ENCODE measurements at regions not wholly inside any gene's neighbourhood (a gene's known extent, or its start where the extent isn't known, plus 50 kb on each side); places are given as distances from the start of the nearest gene placed in this dataset.

DNA sequence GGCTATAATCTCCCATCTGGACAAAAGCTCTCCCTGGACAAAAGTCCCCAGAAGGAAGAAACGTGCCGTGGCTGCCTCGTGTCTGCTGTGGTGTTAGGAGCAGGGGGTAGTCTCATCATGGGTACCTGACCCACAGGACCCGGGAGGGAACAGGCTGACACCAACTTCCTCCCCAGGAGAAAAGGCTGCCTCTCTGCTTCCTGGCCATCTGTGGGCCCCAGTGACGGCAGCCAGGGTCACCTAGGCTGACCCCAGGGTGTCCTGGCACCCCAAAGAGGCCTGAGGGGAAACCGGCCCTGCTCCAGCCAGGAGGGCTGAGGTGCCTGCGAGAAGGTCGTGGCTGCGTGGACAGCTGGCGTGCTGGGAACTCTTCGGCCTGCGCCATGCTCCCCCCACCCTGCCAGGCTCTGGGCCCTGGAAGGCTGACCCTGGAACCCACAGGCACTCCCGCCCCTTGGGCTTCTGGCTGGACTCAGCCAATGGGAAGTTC, 133.9 kb downstream of the RFLNA start:
- no peak for DNase-seq (ENCODE audit: low spot score)

DNA sequence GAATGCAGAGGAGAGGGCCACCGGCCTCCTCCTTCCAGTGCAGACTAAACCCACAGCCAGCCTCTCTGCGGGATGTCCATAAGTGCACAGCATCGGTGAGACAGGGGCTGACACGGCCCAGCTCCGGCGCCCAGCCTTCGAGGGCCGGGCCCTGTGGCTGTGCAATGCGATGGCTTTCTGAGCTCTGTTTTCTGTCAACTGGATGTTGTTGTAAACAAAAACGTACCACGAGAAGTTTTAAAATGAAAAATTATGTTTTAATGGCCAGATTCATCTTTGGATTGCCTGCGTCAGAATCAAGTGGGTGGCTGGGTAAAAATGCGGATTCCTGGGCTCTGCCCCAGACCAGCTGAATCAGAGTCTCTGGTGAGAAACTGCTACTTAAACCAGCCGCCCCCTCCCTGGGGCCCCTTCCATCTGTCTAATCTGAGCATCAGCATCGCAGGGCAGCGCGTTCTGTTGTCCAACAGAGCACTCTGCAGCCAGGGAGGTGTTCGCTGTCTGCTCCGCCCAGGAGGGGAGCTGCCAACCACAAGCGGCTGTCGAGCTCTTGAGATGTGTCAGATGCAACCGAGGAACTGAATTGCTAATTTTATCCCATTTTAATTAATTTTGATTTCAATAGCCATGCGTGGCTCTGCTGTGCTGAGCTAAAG, 133.4 kb downstream of the RFLNA start:
- no peak for DNase-seq (ENCODE audit: low spot score)

GRCh38 chr12:124426594-124427555, 132.0 kb downstream of the RFLNA start:
- no peak for DNase-seq (ENCODE audit: low spot score)

DNA sequence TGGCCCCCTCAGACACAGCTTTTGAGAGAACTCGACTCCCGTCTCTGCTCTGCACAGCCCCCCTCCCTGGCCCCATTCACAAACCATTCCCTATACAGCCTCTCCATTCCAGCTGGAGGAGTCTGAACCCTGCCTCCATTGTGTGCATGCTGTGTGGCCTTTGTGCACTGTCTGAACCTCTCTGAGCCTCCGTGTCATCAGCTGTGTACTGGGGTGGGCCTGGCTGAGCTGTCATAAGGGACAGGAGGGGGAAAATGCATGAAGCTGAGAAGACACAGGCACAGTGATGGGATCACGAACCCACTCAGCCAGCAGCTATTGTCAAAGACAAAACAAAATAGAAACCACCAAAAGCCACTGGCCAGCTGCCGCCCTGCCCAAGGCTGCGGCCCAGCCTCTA, 130.8 kb downstream of the RFLNA start:
- DNase-seq (ENCODE audit: low spot score) = no peak

- no peak for DNase-seq (ENCODE audit: low spot score)
These were observed 129.6 kb downstream of the RFLNA start for GRCh38 chr12:124424516-124424905.

DNA sequence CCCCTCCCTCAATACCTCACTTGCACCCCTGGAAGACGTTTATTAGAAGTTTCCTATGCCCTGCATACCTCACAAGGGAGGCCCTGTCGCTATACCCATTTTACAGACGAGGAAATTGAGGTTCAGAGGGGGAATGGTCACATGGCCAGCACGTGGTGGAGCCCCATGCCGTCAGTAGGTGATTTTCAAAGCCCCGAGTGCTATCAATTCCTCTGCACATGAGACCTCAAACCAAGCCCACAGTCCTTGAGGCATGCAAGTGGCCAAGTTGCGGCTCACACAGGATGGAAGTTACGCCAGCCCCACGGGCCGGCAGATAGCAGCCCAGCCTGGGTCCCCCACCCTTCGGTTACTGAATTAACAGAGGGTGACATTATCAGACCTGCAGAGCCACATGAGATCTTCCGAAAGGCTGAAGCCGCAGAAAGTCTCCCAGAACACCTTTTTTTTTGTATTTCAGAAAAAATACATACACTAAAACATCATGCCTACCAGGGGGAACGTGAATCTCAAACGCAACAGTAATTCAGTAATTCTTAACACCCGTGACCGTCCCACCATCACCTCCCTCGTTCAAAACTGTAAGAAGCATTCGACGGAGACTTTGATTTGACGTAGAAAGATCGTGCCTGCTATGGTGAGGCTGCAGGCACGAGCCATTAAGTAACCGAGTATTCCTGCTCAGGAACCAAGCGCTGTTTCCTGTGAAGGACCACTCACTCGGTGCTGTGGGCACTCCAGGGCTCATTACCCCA, 129.0 kb downstream of the RFLNA start:
- DNase-seq (ENCODE audit: low spot score) = no peak

GRCh38 chr12:124422570-124423523, 128.0 kb downstream of the RFLNA start:
- peak; percentile 54 for DNase-seq (ENCODE audit: low spot score)

- DNase-seq (ENCODE audit: low spot score) = peak; percentile 47
These were observed 127.3 kb downstream of the RFLNA start for GRCh38 chr12:124422142-124422569.

DNA sequence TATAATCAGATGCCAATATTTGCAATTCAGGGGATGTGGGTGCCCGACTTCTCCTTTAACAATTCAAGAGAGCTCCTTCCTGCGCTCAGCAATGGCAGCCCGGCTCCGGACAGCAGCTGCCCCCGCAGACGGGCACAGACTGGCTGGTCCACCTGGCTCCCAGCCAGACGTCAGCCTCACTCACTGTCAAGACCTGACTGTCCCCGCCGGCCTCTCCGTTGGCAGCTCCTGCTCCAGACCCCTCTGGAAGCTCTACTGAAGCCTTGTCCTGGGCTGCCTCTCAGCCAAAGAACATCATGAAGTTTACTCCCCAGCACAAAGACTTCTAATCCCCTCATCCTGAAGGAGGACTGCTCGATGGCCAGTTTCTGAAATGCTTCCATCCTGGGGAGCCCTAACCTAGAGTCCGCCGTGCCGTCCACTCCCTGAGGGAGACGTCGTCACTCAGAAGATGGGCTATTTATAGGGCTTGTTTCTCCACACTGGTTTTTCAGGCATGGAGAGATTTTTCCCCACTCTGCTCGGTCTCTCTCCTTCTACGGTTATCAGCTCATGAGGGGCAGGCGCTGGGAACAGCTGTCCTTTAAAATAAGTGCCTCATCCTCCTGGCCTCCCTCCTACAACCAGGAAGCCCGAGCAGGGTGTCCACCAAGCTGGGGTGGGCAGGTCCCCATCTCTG, 126.2 kb downstream of the RFLNA start:
- DNase-seq (ENCODE audit: low spot score) = no peak

DNA sequence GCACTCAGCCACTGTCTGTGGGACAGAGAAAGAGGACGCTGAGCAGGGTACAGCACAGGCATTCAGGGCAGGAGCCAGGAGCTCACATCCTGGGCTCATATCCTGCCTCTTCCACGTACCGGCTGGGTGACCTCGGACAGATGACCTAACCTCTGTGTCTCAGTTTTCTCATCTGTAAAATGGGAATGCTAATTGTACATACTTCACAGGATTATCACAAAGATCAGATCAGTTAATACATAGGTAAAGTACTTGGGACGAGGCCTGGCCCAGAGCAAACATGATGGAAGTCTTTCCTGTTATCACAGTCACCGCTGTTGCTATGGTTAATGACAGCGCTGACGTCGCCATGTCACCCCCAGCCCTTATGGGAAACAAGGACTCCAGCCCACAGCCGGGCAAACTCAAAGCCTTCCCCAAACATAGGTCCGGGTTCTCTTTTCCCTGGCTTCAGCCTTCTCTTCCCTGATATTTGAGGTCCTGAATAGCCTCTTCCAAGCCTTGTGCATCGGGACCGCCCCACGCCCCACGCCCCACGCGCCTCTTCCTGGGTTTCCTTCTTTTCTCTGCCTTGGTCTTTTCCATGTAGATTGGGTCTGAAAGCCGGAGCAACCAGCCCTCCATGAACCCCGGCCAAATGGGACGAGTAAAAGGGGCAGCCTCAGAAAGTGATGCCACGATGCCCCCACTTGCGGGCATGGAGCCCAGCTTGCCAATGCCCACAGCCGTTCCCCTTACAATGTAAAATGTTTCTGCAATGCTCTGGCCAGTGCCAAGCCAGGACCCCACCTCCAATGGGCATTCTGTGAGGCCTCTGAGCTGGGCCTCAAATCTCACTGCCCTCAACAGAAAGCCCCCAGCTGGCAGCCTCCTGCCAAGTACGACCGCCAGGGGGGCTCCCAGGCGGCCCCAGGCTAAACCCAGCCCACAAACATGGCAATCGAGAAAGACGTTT, 125.4 kb downstream of the RFLNA start:
- DNase-seq (ENCODE audit: low spot score) = no peak

- no peak for DNase-seq (ENCODE audit: low spot score)
These were observed 124.6 kb downstream of the RFLNA start for GRCh38 chr12:124419292-124420040.

- no peak for DNase-seq (ENCODE audit: low spot score)
These were observed 123.9 kb downstream of the RFLNA start for GRCh38 chr12:124418791-124419190.

DNA sequence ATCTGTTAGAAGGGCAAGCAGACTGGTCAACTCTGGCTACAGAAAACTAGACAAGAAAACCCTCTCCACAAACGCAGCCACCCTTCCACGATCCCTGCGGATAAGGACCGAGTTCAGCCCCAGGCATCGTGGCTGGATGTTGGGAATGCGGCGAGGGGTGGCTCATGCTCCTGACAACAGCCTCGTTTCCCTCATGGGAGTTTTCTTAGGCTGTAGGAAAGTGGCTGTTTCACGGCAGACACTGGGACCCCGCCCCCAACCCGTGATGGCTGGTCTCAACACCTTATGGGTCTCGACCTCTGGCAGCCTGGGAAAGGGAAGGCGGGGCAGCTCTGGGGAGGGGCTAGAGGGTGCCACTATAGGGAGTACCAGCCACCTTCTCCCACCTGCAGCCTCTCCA, 123.3 kb downstream of the RFLNA start:
- DNase-seq (ENCODE audit: low spot score) = no peak

- no peak for DNase-seq (ENCODE audit: low spot score)
These were observed 121.9 kb downstream of the RFLNA start for GRCh38 chr12:124416516-124417395.

GRCh38 chr12:124415064-124415463, 120.2 kb downstream of the RFLNA start:
- no peak for DNase-seq (ENCODE audit: low spot score)

DNA sequence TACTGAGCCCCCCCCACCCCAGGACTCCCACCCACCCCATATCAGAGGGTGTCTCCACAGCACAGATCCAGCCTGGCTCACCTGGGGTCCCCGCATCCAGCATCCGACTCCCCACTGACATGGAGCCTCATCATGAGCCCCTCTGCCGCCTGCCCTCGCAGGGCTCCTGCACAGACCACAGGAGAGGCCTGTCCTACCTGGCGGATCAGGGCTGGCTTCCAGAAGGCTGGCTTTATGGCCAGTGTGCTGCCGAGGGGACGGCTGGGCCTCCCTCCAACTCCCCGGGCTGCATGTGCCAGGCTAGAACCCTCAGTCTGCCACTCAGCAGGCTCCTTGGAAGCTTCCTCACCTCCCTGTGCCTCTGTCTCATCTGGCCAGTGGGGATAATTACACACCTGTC, 119.0 kb downstream of the RFLNA start:
- no peak for DNase-seq (ENCODE audit: low spot score)

GRCh38 chr12:124413401-124413800, 118.5 kb downstream of the RFLNA start:
- DNase-seq (ENCODE audit: low spot score) = no peak

DNA sequence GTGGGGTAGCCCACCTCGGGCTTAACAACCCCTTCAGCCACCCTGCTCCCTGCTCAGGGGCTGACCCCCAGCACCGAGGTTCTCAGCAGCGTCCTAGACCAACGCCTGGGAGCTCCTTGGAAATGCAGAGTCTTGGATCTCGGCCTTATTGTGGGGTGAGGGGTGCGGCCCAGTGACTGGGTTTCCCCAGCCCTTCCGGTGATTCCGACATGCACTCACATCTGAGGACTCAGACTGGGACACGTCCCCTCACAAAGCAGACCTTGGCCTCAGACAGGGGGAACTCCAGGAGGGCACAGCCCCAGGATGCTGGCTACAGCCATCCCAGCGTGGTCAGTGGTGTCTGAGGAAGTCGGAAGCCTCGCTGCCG, 117.7 kb downstream of the RFLNA start:
- no peak for DNase-seq (ENCODE audit: low spot score)

All from HuH-7.5 (cell line).